HG02885 (cell line): ENCODE measurements at regions not wholly inside any gene's neighbourhood (a gene's known extent, or its start where the extent isn't known, plus 50 kb on each side); places are given as distances from the start of the nearest gene placed in this dataset.
"Not testable (repeated sequence)": the region's sequence is repeated elsewhere in the genome, so short reads cannot be mapped to it uniquely, and the experiment has no call there.

Source experiments
- ATAC-seq: cut with Tn5 transposase; IDR thresholded peaks from one replicate; pipeline ENCODE4 v1.9.1; 2021; ENCODE audit warnings: mild to moderate bottlenecking; ENCODE audit not compliant: unreplicated experiment, poor library complexity

- ATAC-seq = no peak
Measured at GRCh38 chr18:22687892-22688680, 245.0 kb upstream of the RBBP8 start.

GRCh38 chr18:22688877-22689496, 244.1 kb upstream of the RBBP8 start:
- no peak for ATAC-seq

GRCh38 chr18:22689712-22690111, 243.4 kb upstream of the RBBP8 start:
- no peak for ATAC-seq

- ATAC-seq = no peak
Measured at GRCh38 chr18:22690556-22690955, 242.6 kb upstream of the RBBP8 start.

- ATAC-seq = no peak
Measured at GRCh38 chr18:22691946-22692710, 241.0 kb upstream of the RBBP8 start.

GRCh38 chr18:22694954-22695353, 238.2 kb upstream of the RBBP8 start:
- no peak for ATAC-seq

GRCh38 chr18:22695674-22696073, 237.5 kb upstream of the RBBP8 start:
- no peak for ATAC-seq

GRCh38 chr18:22697561-22697960, 235.6 kb upstream of the RBBP8 start:
- ATAC-seq = no peak

GRCh38 chr18:22698711-22699110, 234.4 kb upstream of the RBBP8 start:
- no peak for ATAC-seq

GRCh38 chr18:22699629-22700028, 233.5 kb upstream of the RBBP8 start:
- no peak for ATAC-seq

- ATAC-seq = no peak
Measured at GRCh38 chr18:22700920-22701319, 232.2 kb upstream of the RBBP8 start.

GRCh38 chr18:22701326-22701725, 231.8 kb upstream of the RBBP8 start:
- no peak for ATAC-seq

GRCh38 chr18:22701795-22702194, 231.3 kb upstream of the RBBP8 start:
- no peak for ATAC-seq

GRCh38 chr18:22702806-22703205, 230.3 kb upstream of the RBBP8 start:
- no peak for ATAC-seq

GRCh38 chr18:22703883-22704585, 229.1 kb upstream of the RBBP8 start:
- peak; percentile 75 for ATAC-seq

GRCh38 chr18:22704586-22704918, 228.6 kb upstream of the RBBP8 start:
- no peak for ATAC-seq

- ATAC-seq = no peak
Measured at GRCh38 chr18:22705328-22705727, 227.8 kb upstream of the RBBP8 start.

- ATAC-seq = not testable (repeated sequence)
Measured at GRCh38 chr18:22706025-22706424, 227.1 kb upstream of the RBBP8 start.

GRCh38 chr18:22709288-22710060, 223.7 kb upstream of the RBBP8 start:
- no peak for ATAC-seq

GRCh38 chr18:22710673-22711191, 222.4 kb upstream of the RBBP8 start:
- ATAC-seq = no peak
